Endothelial cell of hepatic sinusoid (primary cell): ENCODE measurements at regions not wholly inside any gene's neighbourhood (a gene's known extent, or its start where the extent isn't known, plus 50 kb on each side); places are given as distances from the start of the nearest gene placed in this dataset.

ENCODE experiments used
- in situ Hi-C: cut with HindIII; loops from 2 replicates; pipeline ENCODE4 v1.10.0; 2017; ENCODE audit warnings: low sequenced_read_pairs

GRCh38 chr3:99134986-99135385 lies 233.5 kb upstream of the DCBLD2 start:
- in situ Hi-C loops: no loop called here

- in situ Hi-C loops: no loop called here
These were observed 230.4 kb upstream of the DCBLD2 start for GRCh38 chr3:99131876-99132275.

GRCh38 chr3:99128725-99129505 lies 227.4 kb upstream of the DCBLD2 start:
- in situ Hi-C loops: loop anchor here (5.0 kb wide), 1 partner anchor 513 kb away; no protein-coding TSS in a partner anchor

- in situ Hi-C loops: loop anchor here (5.0 kb wide), 1 partner anchor 514 kb away; no protein-coding TSS in a partner anchor
These were observed 226.7 kb upstream of the DCBLD2 start for GRCh38 chr3:99128235-99128634.

GRCh38 chr3:99126316-99126715 lies 224.8 kb upstream of the DCBLD2 start:
- in situ Hi-C loops: loop anchor here (5.0 kb wide), 1 partner anchor 516 kb away; no protein-coding TSS in a partner anchor

- in situ Hi-C loops: loop anchor here (10.0 kb wide), 1 partner anchor 55 kb away; no protein-coding TSS in a partner anchor
These were observed 217.9 kb upstream of the DCBLD2 start for GRCh38 chr3:99119385-99119784.

- in situ Hi-C loops: loop anchor here (10.0 kb wide), 1 partner anchor 56 kb away; no protein-coding TSS in a partner anchor
These were observed 216.9 kb upstream of the DCBLD2 start for GRCh38 chr3:99118381-99118780.

GRCh38 chr3:99114565-99115291 lies 213.2 kb upstream of the DCBLD2 start:
- in situ Hi-C loops: loop anchor here (10.0 kb wide), 1 partner anchor 60 kb away; no protein-coding TSS in a partner anchor

- in situ Hi-C loops: loop anchor here (10.0 kb wide), 1 partner anchor 64 kb away; no protein-coding TSS in a partner anchor
These were observed 209.7 kb upstream of the DCBLD2 start for GRCh38 chr3:99111235-99111634.

- in situ Hi-C loops: loop anchor here (10.0 kb wide), 1 partner anchor 64 kb away; no protein-coding TSS in a partner anchor
These were observed 208.9 kb upstream of the DCBLD2 start for GRCh38 chr3:99110401-99110800.

- in situ Hi-C loops: no loop called here
These were observed 207.0 kb upstream of the DCBLD2 start for GRCh38 chr3:99108508-99108907.

- in situ Hi-C loops: loop anchor here (5.0 kb wide), 1 partner anchor 87 kb away; no protein-coding TSS in a partner anchor
These were observed 193.1 kb upstream of the DCBLD2 start for GRCh38 chr3:99094606-99095005.

- in situ Hi-C loops: no loop called here
These were observed 185.8 kb upstream of the DCBLD2 start for GRCh38 chr3:99087277-99087676.

- in situ Hi-C loops: no loop called here
These were observed 183.3 kb upstream of the DCBLD2 start for GRCh38 chr3:99084826-99085225.

GRCh38 chr3:99084156-99084555 lies 182.7 kb upstream of the DCBLD2 start:
- in situ Hi-C loops: no loop called here

GRCh38 chr3:99071096-99071495 lies 169.6 kb upstream of the DCBLD2 start:
- in situ Hi-C loops: no loop called here

GRCh38 chr3:99069973-99070372 lies 168.5 kb upstream of the DCBLD2 start:
- in situ Hi-C loops: no loop called here

GRCh38 chr3:99066863-99067262 lies 165.4 kb upstream of the DCBLD2 start:
- in situ Hi-C loops: no loop called here

- in situ Hi-C loops: no loop called here
These were observed 147.7 kb upstream of the DCBLD2 start for GRCh38 chr3:99049164-99049563.

- in situ Hi-C loops: no loop called here
These were observed 140.3 kb upstream of the DCBLD2 start for GRCh38 chr3:99041747-99042146.

- in situ Hi-C loops: no loop called here
These were observed 130.3 kb upstream of the DCBLD2 start for GRCh38 chr3:99031778-99032177.
